HEK293T (cell line): ENCODE measurements at regions not wholly inside any gene's neighbourhood (a gene's known extent, or its start where the extent isn't known, plus 50 kb on each side); places are given as distances from the start of the nearest gene placed in this dataset.

Source experiments
- CTCF ChIA-PET: fragments of 350-600 bp; formaldehyde crosslinking; extraction: SDS; loops from one replicate; lab custom pipeline; 2021; ENCODE audit warnings: antibody characterized with exemption, inconsistent platforms; lab: Yijun Ruan, JAX
- POLR2A ChIA-PET: fragments of 350-600 bp; formaldehyde crosslinking; extraction: SDS; loops from one replicate; lab custom pipeline; 2020; ENCODE audit warnings: antibody characterized with exemption, inconsistent platforms; lab: Yijun Ruan, JAX
- DNase-seq: peaks from one replicate; pipeline ENCODE4 v3.0.0; 2012; ENCODE audit warnings: mixed read lengths; ENCODE audit errors: extremely low spot score
- ARNT ChIP-seq: fragments of 450-650 bp; IDR thresholded peaks from 2 replicates; pipeline ENCODE4 v1.6.1; 2017; ENCODE audit warnings: mild to moderate bottlenecking
- BHLHE40 ChIP-seq: fragments of 450-650 bp; IDR thresholded peaks from 2 replicates; pipeline ENCODE4 v1.6.1; 2016; ENCODE audit warnings: mild to moderate bottlenecking, moderate library complexity, borderline replicate concordance
- CTBP1 ChIP-seq: fragments of 450-650 bp; IDR thresholded peaks from 2 replicates; pipeline ENCODE4 v1.6.1; 2016; ENCODE audit warnings: borderline replicate concordance
- ELF4 ChIP-seq: fragments of 450-650 bp; IDR thresholded peaks from 2 replicates; pipeline ENCODE4 v1.6.1; 2017; ENCODE audit warnings: antibody characterized with exemption
- FOXA1 ChIP-seq: fragments of 450-650 bp; IDR thresholded peaks from 2 replicates; pipeline ENCODE4 v1.6.1; 2016; ENCODE audit warnings: mild to moderate bottlenecking
- FOXK2 ChIP-seq: fragments of 450-650 bp; IDR thresholded peaks from 2 replicates; pipeline ENCODE4 v1.6.1; 2016; ENCODE audit warnings: mild to moderate bottlenecking
- FOXM1 ChIP-seq: fragments of 450-650 bp; IDR thresholded peaks from 2 replicates; pipeline ENCODE4 v1.6.1; 2017; ENCODE audit warnings: mild to moderate bottlenecking, borderline replicate concordance
- HDGF ChIP-seq: fragments of 450-650 bp; IDR thresholded peaks from 2 replicates; pipeline ENCODE4 v1.6.1; 2017; ENCODE audit warnings: antibody characterized with exemption, borderline replicate concordance
- L3MBTL2 ChIP-seq: fragments of 450-650 bp; conservative IDR thresholded peaks from 2 replicates; pipeline ENCODE4 v1.6.1; 2016; ENCODE audit warnings: mild to moderate bottlenecking
- LEF1 ChIP-seq: fragments of 450-650 bp; IDR thresholded peaks from 2 replicates; pipeline ENCODE4 v1.6.1; 2017; ENCODE audit warnings: mild to moderate bottlenecking, borderline replicate concordance
- NFRKB ChIP-seq: fragments of 450-650 bp; IDR thresholded peaks from 2 replicates; pipeline ENCODE4 v1.6.1; 2016; ENCODE audit warnings: mild to moderate bottlenecking, moderate library complexity
- PKNOX1 ChIP-seq: fragments of 450-650 bp; IDR thresholded peaks from 2 replicates; pipeline ENCODE4 v1.6.1; 2016
- SP1 ChIP-seq: fragments of 450-650 bp; IDR thresholded peaks from 2 replicates; pipeline ENCODE4 v1.6.1; 2017
- SUZ12 ChIP-seq: fragments of 450-650 bp; IDR thresholded peaks from 2 replicates; pipeline ENCODE4 v1.6.1; 2016; ENCODE audit warnings: mild to moderate bottlenecking
- TARDBP ChIP-seq: fragments of 450-650 bp; IDR thresholded peaks from 2 replicates; pipeline ENCODE4 v1.6.1; 2016
- ZNF384 ChIP-seq: fragments of 450-650 bp; IDR thresholded peaks from 2 replicates; pipeline ENCODE4 v1.6.1; 2016

GRCh38 chr9:129520082-129520481, 100.8 kb downstream of the C9orf50 start:
- CTCF ChIA-PET = interaction anchor here (0.6 kb wide), 1 partner anchor 19 kb away, joined by 4 read pairs; no protein-coding TSS in a partner anchor
- TF ChIP-seq FOXM1 = no peak
- no peak for TF ChIP-seq CTBP1
- no peak for TF ChIP-seq PKNOX1
- no peak for TF ChIP-seq TARDBP
- TF ChIP-seq SP1 = no peak
- TF ChIP-seq BHLHE40 = no peak
- no peak for TF ChIP-seq ELF4
- no peak for TF ChIP-seq FOXK2
- TF ChIP-seq ZNF384 = no peak
- no peak for TF ChIP-seq L3MBTL2
- TF ChIP-seq LEF1 = no peak
- no peak for TF ChIP-seq NFRKB
- TF ChIP-seq FOXA1 = no peak
- no peak for TF ChIP-seq ARNT
- no peak for TF ChIP-seq SUZ12
- no peak for TF ChIP-seq HDGF
- no peak for DNase-seq
- POLR2A ChIA-PET = no interaction called here

- no peak for TF ChIP-seq NFRKB
- TF ChIP-seq PKNOX1 = no peak
- TF ChIP-seq ARNT = no peak
- TF ChIP-seq BHLHE40 = no peak
- no peak for TF ChIP-seq L3MBTL2
- no peak for TF ChIP-seq ZNF384
- TF ChIP-seq HDGF = no peak
- TF ChIP-seq FOXM1 = no peak
- no peak for TF ChIP-seq LEF1
- TF ChIP-seq SP1 = no peak
- TF ChIP-seq ELF4 = no peak
- no peak for TF ChIP-seq SUZ12
- TF ChIP-seq TARDBP = no peak
- TF ChIP-seq FOXK2 = no peak
- TF ChIP-seq FOXA1 = no peak
- TF ChIP-seq CTBP1 = no peak
- ChIA-PET CTCF (interaction anchor here (0.7 kb wide), 1 partner anchor 90 kb away, joined by 3 read pairs; no protein-coding TSS in a partner anchor), POLR2A (no interaction called here)
- no peak for DNase-seq
Observed at GRCh38 chr9:129518074-129518473, 102.8 kb downstream of the C9orf50 start.

GRCh38 chr9:129517006-129517405, 103.9 kb downstream of the C9orf50 start:
- no peak for TF ChIP-seq BHLHE40
- TF ChIP-seq FOXK2 = no peak
- no peak for TF ChIP-seq TARDBP
- TF ChIP-seq ELF4 = no peak
- POLR2A ChIA-PET = no interaction called here
- CTCF ChIA-PET = no interaction called here
- DNase-seq = no peak

- DNase-seq = no peak
- CTCF ChIA-PET = no interaction called here
- TF ChIP-seq FOXM1 = no peak
- TF ChIP-seq SP1 = no peak
- no peak for TF ChIP-seq L3MBTL2
- TF ChIP-seq NFRKB = no peak
- TF ChIP-seq ZNF384 = no peak
- TF ChIP-seq FOXA1 = no peak
- TF ChIP-seq TARDBP = no peak
- TF ChIP-seq HDGF = no peak
- TF ChIP-seq PKNOX1 = no peak
- no peak for TF ChIP-seq ARNT
- no peak for TF ChIP-seq SUZ12
- TF ChIP-seq CTBP1 = no peak
- no peak for TF ChIP-seq ELF4
- TF ChIP-seq BHLHE40 = no peak
- TF ChIP-seq FOXK2 = no peak
- TF ChIP-seq LEF1 = no peak
- POLR2A ChIA-PET = no interaction called here
Observed at GRCh38 chr9:129514891-129515290, 106.0 kb downstream of the C9orf50 start.

GRCh38 chr9:129514497-129514867, 106.4 kb downstream of the C9orf50 start:
- ChIA-PET POLR2A (no interaction called here), CTCF (no interaction called here)
- TF ChIP-seq SUZ12 (no peak), LEF1 (no peak), FOXK2 (no peak), BHLHE40 (no peak), ARNT (no peak), NFRKB (no peak), PKNOX1 (no peak), SP1 (no peak), TARDBP (no peak), HDGF (no peak), L3MBTL2 (no peak), CTBP1 (no peak), FOXM1 (no peak), FOXA1 (no peak)
- DNase-seq = no peak
